ENCODE measurements at regions not wholly inside any gene's neighbourhood (a gene's known extent, or its start where the extent isn't known, plus 50 kb on each side); places are given as distances from the start of the nearest gene placed in this dataset.
"Not testable (repeated sequence)": the region's sequence is repeated elsewhere in the genome, so short reads cannot be mapped to it uniquely, and the experiment has no call there.

DNA sequence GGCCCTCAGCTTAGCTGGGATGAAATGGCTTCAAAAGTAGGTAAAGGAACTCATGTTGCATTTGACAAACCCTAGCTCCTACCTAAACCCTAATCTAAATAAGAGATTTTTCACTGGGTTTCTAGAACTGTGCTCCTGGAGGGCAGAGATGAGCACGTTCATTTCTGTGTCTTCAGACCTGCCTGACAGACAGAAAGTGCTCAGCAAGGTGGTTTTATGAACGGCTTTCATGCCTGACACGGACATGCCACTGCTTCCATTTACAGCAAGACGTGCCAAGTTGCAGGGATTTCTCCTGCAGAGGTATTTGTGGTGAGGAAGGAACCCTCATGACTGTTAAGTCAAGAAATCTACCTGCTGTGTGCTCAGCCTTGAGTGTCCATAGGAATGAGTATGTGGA lies 83.5 kb upstream of the KMT2C start:
- Histone ChIP-seq H4K20me1 (ENCODE audit: control insufficient read depth, insufficient read depth, low read length, poor library complexity, severe bottlenecking) (no peaks in the 10 kb centered on the region), H3K4me3 (ENCODE audit: control extremely low read depth in 1 of 5, extremely low read depth in 1 of 5, insufficient read depth in 1 of 5, low read depth in 2 of 5, low read length in 4 of 5) (no peak overlapping the region), H3K27me3 (replicated peaks in 1 of 4; ENCODE audit: control extremely low read depth in 1 of 4, control insufficient read depth in 3 of 4, insufficient read depth in 4 of 4, low read length in 3 of 4) (no peaks in the 10 kb centered on the region), H3K27ac (ENCODE audit: low read length in 2 of 2) (no peak overlapping the region), H3K9me3 (ENCODE audit: control extremely low read depth in 1 of 3, control insufficient read depth in 2 of 3, insufficient read depth in 1 of 3, low read length in 2 of 3) (peaks cover 0 to 17% (median 4%) of the 10 kb centered on the region in 3 donors), H3K36me3 (replicated peaks in 1 of 2; ENCODE audit: control extremely low read depth in 1 of 2, control insufficient read depth in 1 of 2, extremely low read depth in 1 of 2, insufficient read depth in 2 of 2, low read length in 1 of 2) (no peaks in the 10 kb centered on the region), H3K9ac (ENCODE audit: low read length) (no peak overlapping the region), H3K4me1 (ENCODE audit: control insufficient read depth in 2 of 2, insufficient read depth in 2 of 2, low read length in 2 of 2) (no peaks in the 10 kb centered on the region), H3K4me2 (replicated peaks; ENCODE audit: low read depth, low read length, poor library complexity, severe bottlenecking) (no peak overlapping the region), H3K79me2 (ENCODE audit: control insufficient read depth, insufficient read depth, low read length) (no peaks in the 10 kb centered on the region), H2AFZ (ENCODE audit: insufficient read depth, low read depth, low read length, poor library complexity, severe bottlenecking) (no peak overlapping the region)
- TF ChIP-seq EZH2 (IDR thresholded peaks at IDR 0.05; ENCODE audit: borderline replicate concordance, insufficient read depth, low read depth, low read length, poor library complexity, severe bottlenecking) (no peak), CTCF (IDR thresholded peaks at IDR 0.05) (no peak)
- ChIA-PET POLR2A (no interaction called here), CTCF (no interaction called here)
- ATAC-seq (ENCODE audit: low read depth) = no peak
- no peak overlapping the region for H3K4me3 Mint-ChIP-seq
- no peak overlapping the region for H3K27ac Mint-ChIP-seq
- no peaks in the 10 kb centered on the region for H3K4me1 Mint-ChIP-seq
- WGBS (ENCODE audit: insufficient coverage) = 67% methylated on average over 4 of the region's 4 CpGs
- peaks cover 4% of the 10 kb centered on the region for H3K27me3 Mint-ChIP-seq
- intact Hi-C loops (cut with micrococcal nuclease) = no loop called here
- DNase-seq = no peak
- H3K9me3 Mint-ChIP-seq (ENCODE audit: insufficient read depth) = no peaks in the 10 kb centered on the region

- H3K36me3 ChIP-seq (replicated peaks in 1 of 2; ENCODE audit: control extremely low read depth in 1 of 2, control insufficient read depth in 1 of 2, extremely low read depth in 1 of 2, insufficient read depth in 2 of 2, low read length in 1 of 2) = no peaks in the 10 kb centered on the region
- WGBS (ENCODE audit: insufficient coverage) = 95% methylated on average over 5 of the region's 9 CpGs
- peaks cover 0 to 10% of the 10 kb centered on the region in 2 donors for H3K4me1 ChIP-seq (ENCODE audit: control insufficient read depth in 2 of 2, insufficient read depth in 2 of 2, low read length in 2 of 2)
- H3K27ac ChIP-seq (ENCODE audit: low read length in 2 of 2) = no peak overlapping the region
- H3K9me3 ChIP-seq (ENCODE audit: control extremely low read depth in 1 of 3, control insufficient read depth in 2 of 3, insufficient read depth in 1 of 3, low read length in 2 of 3) = peaks cover 0 to 17% (median 4%) of the 10 kb centered on the region in 3 donors
- Mint-ChIP-seq H3K4me3 (no peak overlapping the region), H3K4me1 (peaks cover 7% of the 10 kb centered on the region), H3K27ac (no peak overlapping the region), H3K9me3 (ENCODE audit: insufficient read depth) (no peaks in the 10 kb centered on the region), H3K27me3 (peaks cover 2% of the 10 kb centered on the region)
- no peak for DNase-seq
- no peak overlapping the region for H2AFZ ChIP-seq (ENCODE audit: insufficient read depth, low read depth, low read length, poor library complexity, severe bottlenecking)
- H4K20me1 ChIP-seq (ENCODE audit: control insufficient read depth, insufficient read depth, low read length, poor library complexity, severe bottlenecking) = no peaks in the 10 kb centered on the region
- ATAC-seq (ENCODE audit: low read depth) = no peak
- no peak overlapping the region for H3K4me2 ChIP-seq (replicated peaks; ENCODE audit: low read depth, low read length, poor library complexity, severe bottlenecking)
- intact Hi-C loops (cut with micrococcal nuclease) = no loop called here
- ChIA-PET CTCF (no interaction called here), POLR2A (no interaction called here)
- H3K79me2 ChIP-seq (ENCODE audit: control insufficient read depth, insufficient read depth, low read length) = no peaks in the 10 kb centered on the region
- no peak overlapping the region for H3K9ac ChIP-seq (ENCODE audit: low read length)
- TF ChIP-seq EZH2 (IDR thresholded peaks at IDR 0.05; ENCODE audit: borderline replicate concordance, insufficient read depth, low read depth, low read length, poor library complexity, severe bottlenecking) = no peak
- no peak for TF ChIP-seq CTCF (IDR thresholded peaks at IDR 0.05)
- no peak overlapping the region for H3K4me3 ChIP-seq (ENCODE audit: control extremely low read depth in 1 of 5, extremely low read depth in 1 of 5, insufficient read depth in 1 of 5, low read depth in 2 of 5, low read length in 4 of 5)
- no peaks in the 10 kb centered on the region for H3K27me3 ChIP-seq (replicated peaks in 1 of 4; ENCODE audit: control extremely low read depth in 1 of 4, control insufficient read depth in 3 of 4, insufficient read depth in 4 of 4, low read length in 3 of 4)
Measured at GRCh38 chr7:152516216-152516615, 80.4 kb upstream of the KMT2C start.

DNA sequence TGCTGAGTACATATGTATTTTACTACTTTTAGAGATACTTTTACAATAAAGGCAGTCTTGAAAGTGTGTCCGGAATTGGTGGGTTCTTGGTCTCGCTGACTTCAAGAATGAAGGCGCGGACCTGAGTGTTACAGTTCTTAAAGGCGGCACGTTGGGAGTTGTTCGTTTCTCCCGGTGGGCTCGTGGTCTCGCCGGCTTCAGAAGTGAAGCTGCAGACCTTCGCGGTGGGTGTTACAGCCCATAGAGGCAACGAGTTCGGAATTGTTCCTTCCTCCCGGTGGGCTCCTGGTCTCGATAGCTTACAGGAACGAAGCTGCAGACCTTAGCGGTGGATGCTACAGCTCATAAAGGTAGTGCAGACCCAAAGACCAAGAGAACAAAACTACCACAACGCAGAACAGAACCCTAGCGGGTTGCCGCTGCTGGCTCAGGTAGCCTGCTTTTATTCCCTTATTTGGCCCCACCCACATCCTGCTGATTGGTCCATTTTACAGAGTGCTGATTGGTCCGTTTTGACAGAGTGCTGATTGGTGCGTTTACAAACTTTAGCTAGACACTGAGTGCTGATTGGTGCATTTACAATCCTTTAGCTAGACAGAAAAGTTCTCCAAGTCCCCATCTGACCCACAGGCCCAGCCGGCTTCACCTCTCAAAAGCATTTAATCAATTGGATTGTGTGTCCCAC lies 79.6 kb upstream of the KMT2C start:
- H3K27me3 Mint-ChIP-seq; H3K27me3 ChIP-seq (replicated peaks in 1 of 4; ENCODE audit: control extremely low read depth in 1 of 4, control insufficient read depth in 3 of 4, insufficient read depth in 4 of 4, low read length in 3 of 4); H3K4me1 Mint-ChIP-seq; H3K4me3 ChIP-seq (ENCODE audit: control extremely low read depth in 1 of 5, extremely low read depth in 1 of 5, insufficient read depth in 1 of 5, low read depth in 2 of 5, low read length in 4 of 5); H3K4me1 ChIP-seq (ENCODE audit: control insufficient read depth in 2 of 2, insufficient read depth in 2 of 2, low read length in 2 of 2); H3K4me3 Mint-ChIP-seq; intact Hi-C loops (cut with micrococcal nuclease); H3K4me2 ChIP-seq (replicated peaks; ENCODE audit: low read depth, low read length, poor library complexity, severe bottlenecking); H3K9me3 Mint-ChIP-seq (ENCODE audit: insufficient read depth); POLR2A ChIA-PET; ATAC-seq (ENCODE audit: low read depth); H2AFZ ChIP-seq (ENCODE audit: insufficient read depth, low read depth, low read length, poor library complexity, severe bottlenecking); H3K27ac ChIP-seq (ENCODE audit: low read length in 2 of 2); H4K20me1 ChIP-seq (ENCODE audit: control insufficient read depth, insufficient read depth, low read length, poor library complexity, severe bottlenecking); H3K79me2 ChIP-seq (ENCODE audit: control insufficient read depth, insufficient read depth, low read length); CTCF ChIA-PET; H3K27ac Mint-ChIP-seq; H3K36me3 ChIP-seq (replicated peaks in 1 of 2; ENCODE audit: control extremely low read depth in 1 of 2, control insufficient read depth in 1 of 2, extremely low read depth in 1 of 2, insufficient read depth in 2 of 2, low read length in 1 of 2); H3K9ac ChIP-seq (ENCODE audit: low read length); DNase-seq: not testable (repeated sequence)
- WGBS (ENCODE audit: insufficient coverage) = 91% methylated on average over 20 of the region's 25 CpGs
- peaks cover 0 to 17% (median 4%) of the 10 kb centered on the region in 3 donors for H3K9me3 ChIP-seq (ENCODE audit: control extremely low read depth in 1 of 3, control insufficient read depth in 2 of 3, insufficient read depth in 1 of 3, low read length in 2 of 3)

All from B cell (primary cell).